Natural killer cell (primary cell): ENCODE measurements at regions not wholly inside any gene's neighbourhood (a gene's known extent, or its start where the extent isn't known, plus 50 kb on each side); places are given as distances from the start of the nearest gene placed in this dataset.

Experiments used
- ATAC-seq, 3 donors: fragments of 150-1000 bp in 2 of 3; fragments of 200-7000 bp in 1 of 3; cut with Tn5 transposase; 1 replicate in 1 of 3; 2 replicates in 2 of 3; pipeline ENCODE4 v1.10.0; 2021; ENCODE audit warnings: mild to moderate bottlenecking in 2 of 3, moderate library complexity in 2 of 3
- DNase-seq, 2 donors: peaks; one replicate each; pipeline versions ENCODE4 v3.0.0 to v3.0.0-alpha.2; 2013 to 2021; ENCODE audit warnings: mixed read lengths in 1 of 2
- H3K27ac ChIP-seq: one replicate; pipeline ENCODE4 v1.5.1; 2013; ENCODE audit warnings: mild to moderate bottlenecking, low read length
- H3K27me3 ChIP-seq: one replicate; pipeline ENCODE4 v1.6.1; 2013; ENCODE audit warnings: low read length; ENCODE audit not compliant: control insufficient read depth, insufficient read depth
- H3K36me3 ChIP-seq: one replicate; pipeline ENCODE4 v1.6.1; 2013; ENCODE audit warnings: low read length; ENCODE audit not compliant: control insufficient read depth, insufficient read depth
- H3K4me1 ChIP-seq: one replicate; pipeline ENCODE4 v1.6.1; 2013; ENCODE audit warnings: low read length; ENCODE audit not compliant: control insufficient read depth, insufficient read depth
- H3K4me3 ChIP-seq: one replicate; pipeline ENCODE4 v1.5.1; 2013; ENCODE audit warnings: low read length
- H3K9me3 ChIP-seq: one replicate; pipeline ENCODE4 v1.6.1; 2013; ENCODE audit warnings: low read length; ENCODE audit not compliant: control insufficient read depth, insufficient read depth
- H3K27ac Mint-ChIP-seq, 2 donors: one replicate each; pipeline ENCODE4 v1.8.0; 2022; ENCODE audit warnings: mild to moderate bottlenecking in 2 of 2, mixed read lengths in 2 of 2, moderate library complexity in 1 of 2
- H3K27me3 Mint-ChIP-seq, 2 donors: one replicate each; pipeline ENCODE4 v1.8.0; 2022; ENCODE audit warnings: low read depth in 2 of 2, mixed read lengths in 2 of 2
- H3K36me3 Mint-ChIP-seq: one replicate; pipeline ENCODE4 v1.8.0; 2022; ENCODE audit warnings: mixed read lengths
- H3K4me1 Mint-ChIP-seq, 2 donors: one replicate each; pipeline ENCODE4 v1.8.0; 2022; ENCODE audit warnings: mixed read lengths in 2 of 2
- H3K4me3 Mint-ChIP-seq: one replicate; pipeline ENCODE4 v1.8.0; 2022; ENCODE audit warnings: mild to moderate bottlenecking, moderate library complexity, mixed read lengths
- H3K9me3 Mint-ChIP-seq, 2 donors: one replicate each; pipeline ENCODE4 v1.8.0; 2022; ENCODE audit warnings: mixed read lengths in 2 of 2
- WGBS: methylation state at CpG from one replicate; pipeline ENCODE4 v1.1.7; 2013; ENCODE audit warnings: missing lambda C conversion rate; ENCODE audit not compliant: insufficient coverage; 5-methylcytosine and 5-hydroxymethylcytosine counted together
- intact Hi-C: fragments of 100-400 bp; cut with micrococcal nuclease; formaldehyde crosslinking; loops from one replicate; pipeline ENCODE4 v1.14.2; 2022
- TF ChIP-seq, protein P1 (sequence below): fragments of 200-600 bp; IDR thresholded peaks from one replicate; pipeline ENCODE4 v1.8.0; 2022; ENCODE audit warnings: antibody characterized with exemption

DNA sequence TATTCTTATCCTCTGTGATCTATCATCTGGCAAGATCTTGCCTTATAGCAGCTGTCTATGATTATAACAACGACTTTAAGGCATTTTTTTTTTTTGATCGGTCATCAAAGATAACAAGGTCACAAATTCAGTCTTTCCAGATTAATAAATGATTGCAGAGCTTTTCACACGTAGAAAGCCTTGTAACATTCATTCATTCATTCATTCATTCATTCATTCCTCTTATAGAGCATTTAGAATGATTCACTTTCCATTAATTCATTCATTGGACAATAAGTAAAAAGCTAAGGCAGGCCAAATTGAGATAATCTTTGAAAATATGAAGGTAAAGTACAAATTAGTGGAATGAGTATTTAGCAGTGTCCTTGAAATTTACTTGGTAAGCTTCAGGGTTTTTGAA is 223.7 kb downstream of the NUP35 start:
- 89% methylated on average over 2 of the region's 3 CpGs for WGBS
- intact Hi-C loops: no loop called here
- no peak for DNase-seq

DNA sequence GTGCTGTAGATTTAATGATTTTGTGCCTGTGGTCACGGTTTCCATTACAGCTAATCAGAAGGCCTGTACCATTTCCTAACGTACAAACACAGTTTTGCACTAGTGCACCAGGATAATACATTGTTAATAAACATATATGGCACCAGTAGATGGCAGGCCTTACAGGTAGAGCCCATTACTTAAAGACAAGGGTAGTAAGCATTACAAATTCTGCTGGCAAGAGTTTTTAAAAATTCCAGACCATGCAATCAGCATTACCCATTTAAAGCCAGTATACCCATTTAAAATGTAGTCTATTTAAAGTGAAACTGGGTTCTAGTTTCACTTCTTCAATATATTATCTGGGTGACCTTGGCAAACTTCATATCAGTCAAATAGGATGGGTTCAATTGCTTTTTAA is 224.2 kb downstream of the NUP35 start:
- Histone ChIP-seq H3K4me3 (no peak overlapping the region), H3K9me3 (no peaks in the 10 kb centered on the region), H3K4me1 (no peaks in the 10 kb centered on the region), H3K27me3 (no peaks in the 10 kb centered on the region), H3K27ac (no peak overlapping the region), H3K36me3 (no peaks in the 10 kb centered on the region)
- ATAC-seq (no peak), DNase-seq (no peak)
- Mint-ChIP-seq H3K4me3 (no peak overlapping the region), H3K27me3 (no peaks in the 10 kb centered on the region), H3K36me3 (no peaks in the 10 kb centered on the region), H3K9me3 (peaks cover 6 to 19% of the 10 kb centered on the region in 2 donors), H3K27ac (no peak overlapping the region), H3K4me1 (no peaks in the 10 kb centered on the region)
- WGBS: 57% methylated on average over 1 of the region's 2 CpGs
- intact Hi-C loops: no loop called here
- TF ChIP-seq, protein P1, sequence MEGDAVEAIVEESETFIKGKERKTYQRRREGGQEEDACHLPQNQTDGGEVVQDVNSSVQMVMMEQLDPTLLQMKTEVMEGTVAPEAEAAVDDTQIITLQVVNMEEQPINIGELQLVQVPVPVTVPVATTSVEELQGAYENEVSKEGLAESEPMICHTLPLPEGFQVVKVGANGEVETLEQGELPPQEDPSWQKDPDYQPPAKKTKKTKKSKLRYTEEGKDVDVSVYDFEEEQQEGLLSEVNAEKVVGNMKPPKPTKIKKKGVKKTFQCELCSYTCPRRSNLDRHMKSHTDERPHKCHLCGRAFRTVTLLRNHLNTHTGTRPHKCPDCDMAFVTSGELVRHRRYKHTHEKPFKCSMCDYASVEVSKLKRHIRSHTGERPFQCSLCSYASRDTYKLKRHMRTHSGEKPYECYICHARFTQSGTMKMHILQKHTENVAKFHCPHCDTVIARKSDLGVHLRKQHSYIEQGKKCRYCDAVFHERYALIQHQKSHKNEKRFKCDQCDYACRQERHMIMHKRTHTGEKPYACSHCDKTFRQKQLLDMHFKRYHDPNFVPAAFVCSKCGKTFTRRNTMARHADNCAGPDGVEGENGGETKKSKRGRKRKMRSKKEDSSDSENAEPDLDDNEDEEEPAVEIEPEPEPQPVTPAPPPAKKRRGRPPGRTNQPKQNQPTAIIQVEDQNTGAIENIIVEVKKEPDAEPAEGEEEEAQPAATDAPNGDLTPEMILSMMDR: no peak

More for the DNA sequence above, 223.7 kb downstream of the NUP35 start:
- H3K9me3 Mint-ChIP-seq: peaks cover 6 to 19% of the 10 kb centered on the region in 2 donors
- no peaks in the 10 kb centered on the region for H3K9me3 ChIP-seq
- no peak overlapping the region for H3K4me3 ChIP-seq
- ATAC-seq: no peak
- H3K36me3 ChIP-seq: no peaks in the 10 kb centered on the region
- TF ChIP-seq, protein P1: no peak
- no peaks in the 10 kb centered on the region for H3K4me1 Mint-ChIP-seq
- H3K27ac Mint-ChIP-seq: no peak overlapping the region
- H3K27ac ChIP-seq: no peak overlapping the region
- no peaks in the 10 kb centered on the region for H3K4me1 ChIP-seq
- H3K27me3 Mint-ChIP-seq: no peaks in the 10 kb centered on the region
- no peaks in the 10 kb centered on the region for H3K36me3 Mint-ChIP-seq
- no peak overlapping the region for H3K4me3 Mint-ChIP-seq
- no peaks in the 10 kb centered on the region for H3K27me3 ChIP-seq

DNA sequence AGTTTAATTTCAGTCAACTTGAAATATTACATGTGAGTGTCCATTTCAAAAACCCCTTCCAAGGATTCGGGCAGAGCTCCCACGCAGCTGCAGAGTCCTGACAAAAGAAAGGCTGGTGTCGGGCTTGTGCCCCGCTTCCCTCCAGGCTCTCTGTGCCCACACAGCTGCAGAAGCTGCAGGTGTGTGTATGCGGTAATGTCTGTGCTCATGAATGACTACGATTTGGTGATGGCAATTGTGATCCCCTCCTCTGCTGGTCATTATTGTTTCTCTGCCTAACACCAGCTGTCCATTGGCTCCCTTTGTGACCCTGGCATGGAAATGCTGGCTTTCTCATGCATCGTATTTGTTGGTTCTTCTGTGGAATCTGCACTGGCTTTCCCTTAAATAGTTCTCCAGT is 224.8 kb downstream of the NUP35 start:
- DNase-seq: no peak
- no peaks in the 10 kb centered on the region for H3K36me3 Mint-ChIP-seq
- no peaks in the 10 kb centered on the region for H3K4me1 ChIP-seq
- WGBS: 79% methylated on average over 7 of the region's 7 CpGs
- H3K9me3 Mint-ChIP-seq: peaks cover 6 to 19% of the 10 kb centered on the region in 2 donors
- no peaks in the 10 kb centered on the region for H3K4me1 Mint-ChIP-seq
- no peak for ATAC-seq
- TF ChIP-seq, protein P1: no peak
- no peaks in the 10 kb centered on the region for H3K9me3 ChIP-seq
- intact Hi-C loops: no loop called here
- H3K27ac Mint-ChIP-seq: no peak overlapping the region
- H3K4me3 ChIP-seq: no peak overlapping the region
- H3K27ac ChIP-seq: no peak overlapping the region
- H3K36me3 ChIP-seq: no peaks in the 10 kb centered on the region
- no peak overlapping the region for H3K4me3 Mint-ChIP-seq
- H3K27me3 Mint-ChIP-seq: no peaks in the 10 kb centered on the region
- H3K27me3 ChIP-seq: no peaks in the 10 kb centered on the region

DNA sequence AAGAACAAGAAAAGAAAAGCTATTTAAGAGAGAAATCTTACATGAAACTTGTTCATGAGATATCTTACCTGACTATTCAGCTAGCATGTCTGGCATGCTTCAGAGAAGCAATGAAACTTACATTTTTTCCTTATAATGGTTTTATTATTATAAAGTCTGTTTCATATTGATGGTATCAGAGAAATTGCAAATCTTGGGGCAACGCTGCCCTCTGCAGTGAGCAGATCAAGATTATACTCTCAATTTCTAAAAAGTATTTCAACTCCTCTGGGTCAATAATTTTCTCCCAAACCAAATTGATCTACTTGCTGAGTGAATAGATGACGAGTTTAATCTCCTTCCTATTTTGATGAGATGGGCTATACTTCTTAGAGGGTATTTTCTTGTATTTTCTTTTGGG is 235.6 kb downstream of the NUP35 start:
- no peak for ATAC-seq
- no CpG with 5 or more reads among the region's 2 CpGs for WGBS
- intact Hi-C loops: no loop called here
- Histone ChIP-seq H3K4me3 (no peak overlapping the region), H3K9me3 (no peaks in the 10 kb centered on the region), H3K27me3 (no peaks in the 10 kb centered on the region), H3K27ac (no peak overlapping the region), H3K4me1 (no peaks in the 10 kb centered on the region), H3K36me3 (no peaks in the 10 kb centered on the region)
- Mint-ChIP-seq H3K9me3 (peaks cover 0 to 4% of the 10 kb centered on the region in 2 donors), H3K4me3 (no peak overlapping the region), H3K27me3 (no peaks in the 10 kb centered on the region), H3K4me1 (no peaks in the 10 kb centered on the region), H3K27ac (no peak overlapping the region), H3K36me3 (no peaks in the 10 kb centered on the region)
- DNase-seq: no peak
- TF ChIP-seq, protein P1: no peak
